ENCODE measurements at regions not wholly inside any gene's neighbourhood (a gene's known extent, or its start where the extent isn't known, plus 50 kb on each side); places are given as distances from the start of the nearest gene placed in this dataset.

DNA sequence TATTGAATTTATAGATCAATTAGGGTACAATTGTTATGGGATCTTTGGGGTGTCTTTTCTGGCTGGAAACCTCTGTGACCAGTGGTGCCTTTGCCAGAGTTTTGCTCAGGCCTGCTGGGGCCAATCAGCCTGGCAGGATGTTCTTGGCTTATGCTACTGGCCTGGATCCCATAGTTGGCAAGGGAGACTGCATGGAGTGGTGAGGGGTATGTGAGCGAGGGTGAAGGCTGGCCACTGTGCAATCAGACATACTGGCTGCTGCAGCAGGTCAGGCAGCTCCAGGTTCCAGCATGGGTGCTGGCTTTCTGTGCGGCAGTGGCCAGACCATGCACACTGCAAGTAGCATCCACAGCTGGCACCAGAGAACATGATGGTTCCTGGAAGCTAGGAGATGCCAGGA is 1053.2 kb upstream of the GBE1 start:
- TF ChIP-seq, protein P1, sequence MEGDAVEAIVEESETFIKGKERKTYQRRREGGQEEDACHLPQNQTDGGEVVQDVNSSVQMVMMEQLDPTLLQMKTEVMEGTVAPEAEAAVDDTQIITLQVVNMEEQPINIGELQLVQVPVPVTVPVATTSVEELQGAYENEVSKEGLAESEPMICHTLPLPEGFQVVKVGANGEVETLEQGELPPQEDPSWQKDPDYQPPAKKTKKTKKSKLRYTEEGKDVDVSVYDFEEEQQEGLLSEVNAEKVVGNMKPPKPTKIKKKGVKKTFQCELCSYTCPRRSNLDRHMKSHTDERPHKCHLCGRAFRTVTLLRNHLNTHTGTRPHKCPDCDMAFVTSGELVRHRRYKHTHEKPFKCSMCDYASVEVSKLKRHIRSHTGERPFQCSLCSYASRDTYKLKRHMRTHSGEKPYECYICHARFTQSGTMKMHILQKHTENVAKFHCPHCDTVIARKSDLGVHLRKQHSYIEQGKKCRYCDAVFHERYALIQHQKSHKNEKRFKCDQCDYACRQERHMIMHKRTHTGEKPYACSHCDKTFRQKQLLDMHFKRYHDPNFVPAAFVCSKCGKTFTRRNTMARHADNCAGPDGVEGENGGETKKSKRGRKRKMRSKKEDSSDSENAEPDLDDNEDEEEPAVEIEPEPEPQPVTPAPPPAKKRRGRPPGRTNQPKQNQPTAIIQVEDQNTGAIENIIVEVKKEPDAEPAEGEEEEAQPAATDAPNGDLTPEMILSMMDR (conservative IDR thresholded peaks at IDR 0.05) = no peak
- TF ChIP-seq ZFX (IDR thresholded peaks at IDR 0.05) = no peak
